Neural cell (in vitro differentiated cells): ENCODE measurements at regions not wholly inside any gene's neighbourhood (a gene's known extent, or its start where the extent isn't known, plus 50 kb on each side); places are given as distances from the start of the nearest gene placed in this dataset.

Experiments
- H2AFZ ChIP-seq: fragments of 200-600, 300-800 bp; sonication (generic), shearing (Covaris generic); 2 replicates; pipeline ENCODE4 v1.6.0; 2014; ENCODE audit warnings: low read depth, mild to moderate bottlenecking, antibody characterized with exemption, low read length, moderate library complexity
- H3F3A ChIP-seq: fragments of 200-600 bp; shearing (Covaris generic); 2 replicates; pipeline ENCODE4 v1.6.1; 2016; ENCODE audit warnings: mild to moderate bottlenecking, moderate library complexity, mixed read lengths, antibody characterized with exemption, low read length; ENCODE audit not compliant: insufficient read depth, poor library complexity, severe bottlenecking
- H3K27ac ChIP-seq: fragments of 200-600, 300-800 bp; sonication (generic), shearing (Covaris generic); 2 replicates; pipeline ENCODE4 v1.5.1; 2014; ENCODE audit warnings: mild to moderate bottlenecking, low read length, moderate library complexity
- H3K27me3 ChIP-seq: fragments of 300-800, 200-600 bp; sonication (generic), shearing (Covaris generic); 2 replicates; pipeline ENCODE4 v1.6.0; 2014; ENCODE audit warnings: mild to moderate bottlenecking, low read depth, low read length, moderate library complexity; ENCODE audit not compliant: insufficient read depth
- H3K36me3 ChIP-seq: fragments of 300-800, 200-600 bp; sonication (generic), shearing (Covaris generic); 2 replicates; pipeline ENCODE4 v1.5.1; 2014; ENCODE audit warnings: mild to moderate bottlenecking, antibody characterized with exemption, low read length, moderate library complexity; ENCODE audit not compliant: insufficient read depth
- H3K4me2 ChIP-seq: fragments of 300-800, 200-600 bp; sonication (generic), shearing (Covaris generic); 2 replicates; pipeline ENCODE4 v1.6.0; 2014; ENCODE audit warnings: mild to moderate bottlenecking, low read length
- H3K4me3 ChIP-seq: fragments of 300-800, 200-600 bp; sonication (generic), shearing (Covaris generic); 2 replicates; pipeline ENCODE4 v1.5.1; 2014; ENCODE audit warnings: mild to moderate bottlenecking, low read length, moderate library complexity
- H3K79me2 ChIP-seq: fragments of 200-600 bp; shearing (Covaris generic); replicated peaks from 2 replicates; pipeline ENCODE4 v1.6.0; 2014; ENCODE audit warnings: mild to moderate bottlenecking, low read length, moderate library complexity; ENCODE audit not compliant: insufficient read depth
- H3K9ac ChIP-seq: fragments of 300-800, 200-600 bp; sonication (generic), shearing (Covaris generic); 2 replicates; pipeline ENCODE4 v1.6.1; 2016; ENCODE audit warnings: mild to moderate bottlenecking, low read length, mixed read lengths
- H3K9me2 ChIP-seq: fragments of 200-600 bp; shearing (Covaris generic); 2 replicates; pipeline ENCODE4 v1.6.1; 2016; ENCODE audit warnings: mild to moderate bottlenecking, low read length, mixed read lengths; ENCODE audit not compliant: insufficient read depth
- H3K9me3 ChIP-seq: fragments of 200-600, 300-800 bp; sonication (generic), shearing (Covaris generic); 2 replicates; pipeline ENCODE4 v1.6.1; 2016; ENCODE audit warnings: mild to moderate bottlenecking, mixed run types, low read length, moderate library complexity, mixed read lengths
- H4K20me1 ChIP-seq: fragments of 200-600 bp; shearing (Covaris generic); 2 replicates; pipeline ENCODE4 v1.6.1; 2016; ENCODE audit warnings: mild to moderate bottlenecking, mixed run types; ENCODE audit not compliant: insufficient read depth
- CTCF ChIP-seq: fragments of 450-650 bp; IDR thresholded peaks from 2 replicates; pipeline ENCODE4 v1.5.1; 2014; ENCODE audit warnings: antibody characterized with exemption, mild to moderate bottlenecking, moderate library complexity; ENCODE audit not compliant: poor library complexity, severe bottlenecking
- EP300 ChIP-seq: fragments of 450-650 bp; conservative IDR thresholded peaks from 2 replicates; pipeline ENCODE4 v1.6.1; 2014; ENCODE audit warnings: antibody characterized with exemption, mild to moderate bottlenecking, moderate library complexity; ENCODE audit not compliant: poor library complexity, severe bottlenecking
- EZH2 ChIP-seq: fragments of 200-600, 300-800 bp; shearing (Covaris generic), sonication (generic); IDR thresholded peaks from 2 replicates; pipeline ENCODE4 v1.6.1; 2014; ENCODE audit warnings: antibody characterized with exemption, low read length, borderline replicate concordance, mild to moderate bottlenecking; ENCODE audit not compliant: insufficient read depth, poor library complexity, severe bottlenecking
- MXI1 ChIP-seq: fragments of 450-650 bp; conservative IDR thresholded peaks from 2 replicates; pipeline ENCODE4 v1.6.1; 2014; ENCODE audit warnings: antibody characterized with exemption, mild to moderate bottlenecking; ENCODE audit not compliant: poor library complexity, severe bottlenecking
- POLR2AphosphoS5 ChIP-seq: IDR thresholded peaks from 2 replicates; pipeline ENCODE4 v1.6.1; 2012
- RAD21 ChIP-seq: fragments of 450-650 bp; conservative IDR thresholded peaks from 2 replicates; pipeline ENCODE4 v1.6.1; 2014; ENCODE audit warnings: antibody characterized with exemption, mild to moderate bottlenecking, moderate library complexity
- REST ChIP-seq: IDR thresholded peaks from 2 replicates; pipeline ENCODE4 v1.6.1; 2012; ENCODE audit warnings: borderline replicate concordance
- SMC3 ChIP-seq: fragments of 450-650 bp; conservative IDR thresholded peaks from 2 replicates; pipeline ENCODE4 v1.6.1; 2014; ENCODE audit warnings: antibody characterized with exemption, mild to moderate bottlenecking, moderate library complexity; ENCODE audit not compliant: poor library complexity
- TAF1 ChIP-seq: IDR thresholded peaks from 2 replicates; pipeline ENCODE4 v1.6.1; 2012; ENCODE audit warnings: low read depth

- Histone ChIP-seq H3K27ac (no peak overlapping the region), H3F3A (no peaks in the 10 kb centered on the region), H3K79me2 (no peaks in the 10 kb centered on the region), H3K4me2 (no peak overlapping the region), H3K9me2 (no peaks in the 10 kb centered on the region), H4K20me1 (no peaks in the 10 kb centered on the region), H3K9me3 (no peaks in the 10 kb centered on the region), H3K4me3 (no peak overlapping the region), H3K36me3 (no peaks in the 10 kb centered on the region), H2AFZ (no peak overlapping the region), H3K9ac (no peak overlapping the region), H3K27me3 (no peaks in the 10 kb centered on the region)
- TF ChIP-seq TAF1 (no peak), EZH2 (no peak), SMC3 (no peak), POLR2AphosphoS5 (no peak), CTCF (no peak), REST (no peak), MXI1 (no peak), EP300 (no peak)
Measured at GRCh38 chr4:34953145-34953799, 1291.0 kb downstream of the ARAP2 start.

- no peaks in the 10 kb centered on the region for H3K27me3 ChIP-seq
Measured at GRCh38 chr4:34964613-34965012, 1279.7 kb downstream of the ARAP2 start.

More at GRCh38 chr4:34964613-34965012, 1279.7 kb downstream of the ARAP2 start:
- TF ChIP-seq CTCF (no peak), REST (no peak), EP300 (no peak), RAD21 (no peak), MXI1 (no peak), POLR2AphosphoS5 (no peak), EZH2 (no peak), SMC3 (no peak), TAF1 (no peak)
- H3K79me2 ChIP-seq, result no peaks in the 10 kb centered on the region
- no peaks in the 10 kb centered on the region for H3K9me3 ChIP-seq
- no peak overlapping the region for H3K9ac ChIP-seq
- no peak overlapping the region for H3K4me3 ChIP-seq
- no peaks in the 10 kb centered on the region for H3F3A ChIP-seq
- H3K9me2 ChIP-seq, result no peaks in the 10 kb centered on the region
- no peak overlapping the region for H2AFZ ChIP-seq
- H3K4me2 ChIP-seq, result no peak overlapping the region
- H3K27ac ChIP-seq, result no peak overlapping the region
- no peaks in the 10 kb centered on the region for H4K20me1 ChIP-seq
- no peaks in the 10 kb centered on the region for H3K36me3 ChIP-seq
